Omental fat pad (tissue), 3 donors: ENCODE measurements at regions not wholly inside any gene's neighbourhood (a gene's known extent, or its start where the extent isn't known, plus 50 kb on each side); places are given as distances from the start of the nearest gene placed in this dataset.
"Not testable (repeated sequence)": the region's sequence is repeated elsewhere in the genome, so short reads cannot be mapped to it uniquely, and the experiment has no call there.

ENCODE experiments used
- ATAC-seq: fragments of 150-250 bp; one replicate; pipeline ENCODE4 v1.9.1; 2016; ENCODE audit warnings: mild to moderate bottlenecking, moderate library complexity; ENCODE audit not compliant: low FRiP score
- DNase-seq: peaks from one replicate; pipeline ENCODE4 v3.0.0-alpha.2; 2019; ENCODE audit warnings: low spot score
- TF ChIP-seq, protein P1 (sequence below), 3 donors: fragments of 450-650 bp; IDR thresholded peaks; one replicate each; pipeline ENCODE4 v1.5.1; 2016 to 2017; ENCODE audit warnings: antibody characterized with exemption in 3 of 3, mild to moderate bottlenecking in 3 of 3, moderate library complexity in 2 of 3

DNA sequence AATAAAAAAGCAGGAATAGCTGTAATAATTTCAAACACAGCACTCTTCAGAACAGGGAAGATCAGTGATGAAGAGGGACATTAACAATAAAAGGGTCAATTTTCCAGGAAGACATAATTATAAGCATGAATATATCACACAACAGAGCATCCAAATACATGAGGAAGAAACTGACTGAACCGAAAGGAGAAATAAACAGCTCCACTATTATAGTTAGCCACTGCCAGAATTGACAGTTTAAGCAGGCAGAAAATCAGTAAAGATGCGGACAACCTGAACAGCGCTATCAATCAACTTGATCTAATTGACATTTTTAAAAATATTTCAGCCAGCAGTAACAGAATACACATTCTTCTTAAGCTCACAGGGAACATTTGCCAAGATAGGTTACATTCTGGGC is 89.1 kb downstream of the MED10 start:
- ATAC-seq, result no peak
- TF ChIP-seq, protein P1, sequence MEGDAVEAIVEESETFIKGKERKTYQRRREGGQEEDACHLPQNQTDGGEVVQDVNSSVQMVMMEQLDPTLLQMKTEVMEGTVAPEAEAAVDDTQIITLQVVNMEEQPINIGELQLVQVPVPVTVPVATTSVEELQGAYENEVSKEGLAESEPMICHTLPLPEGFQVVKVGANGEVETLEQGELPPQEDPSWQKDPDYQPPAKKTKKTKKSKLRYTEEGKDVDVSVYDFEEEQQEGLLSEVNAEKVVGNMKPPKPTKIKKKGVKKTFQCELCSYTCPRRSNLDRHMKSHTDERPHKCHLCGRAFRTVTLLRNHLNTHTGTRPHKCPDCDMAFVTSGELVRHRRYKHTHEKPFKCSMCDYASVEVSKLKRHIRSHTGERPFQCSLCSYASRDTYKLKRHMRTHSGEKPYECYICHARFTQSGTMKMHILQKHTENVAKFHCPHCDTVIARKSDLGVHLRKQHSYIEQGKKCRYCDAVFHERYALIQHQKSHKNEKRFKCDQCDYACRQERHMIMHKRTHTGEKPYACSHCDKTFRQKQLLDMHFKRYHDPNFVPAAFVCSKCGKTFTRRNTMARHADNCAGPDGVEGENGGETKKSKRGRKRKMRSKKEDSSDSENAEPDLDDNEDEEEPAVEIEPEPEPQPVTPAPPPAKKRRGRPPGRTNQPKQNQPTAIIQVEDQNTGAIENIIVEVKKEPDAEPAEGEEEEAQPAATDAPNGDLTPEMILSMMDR (IDR thresholded peaks at IDR 0.05), result no peak

DNA sequence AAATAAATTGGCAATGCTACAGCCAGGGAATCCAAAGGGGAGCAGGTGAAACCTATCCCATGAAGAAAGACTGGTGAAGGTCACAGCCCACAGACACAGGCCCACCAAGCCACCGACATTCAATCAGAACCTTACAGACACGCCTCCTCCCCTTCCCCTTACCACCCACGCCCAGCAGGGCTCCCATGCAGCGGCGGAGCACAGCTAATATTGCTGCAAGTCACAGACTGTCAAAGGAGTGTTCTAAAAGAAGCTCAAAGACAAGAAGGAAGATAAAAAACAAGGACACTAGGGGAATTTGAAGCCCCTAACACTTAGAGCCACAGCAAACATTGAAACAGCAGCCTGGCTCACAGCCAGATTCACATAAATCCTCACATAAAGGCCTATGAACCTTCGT is 91.2 kb downstream of the MED10 start:
- no peak for DNase-seq
- no peak for ATAC-seq
- TF ChIP-seq, protein P1 (IDR thresholded peaks at IDR 0.05), result no peak

More for the DNA sequence above, 89.1 kb downstream of the MED10 start:
- DNase-seq, result no peak

- TF ChIP-seq, protein P1 (IDR thresholded peaks at IDR 0.05), result no peak
- ATAC-seq (no peak), DNase-seq (no peak)
Observed at GRCh38 chr5:6286404-6286803, 91.9 kb downstream of the MED10 start.

DNA sequence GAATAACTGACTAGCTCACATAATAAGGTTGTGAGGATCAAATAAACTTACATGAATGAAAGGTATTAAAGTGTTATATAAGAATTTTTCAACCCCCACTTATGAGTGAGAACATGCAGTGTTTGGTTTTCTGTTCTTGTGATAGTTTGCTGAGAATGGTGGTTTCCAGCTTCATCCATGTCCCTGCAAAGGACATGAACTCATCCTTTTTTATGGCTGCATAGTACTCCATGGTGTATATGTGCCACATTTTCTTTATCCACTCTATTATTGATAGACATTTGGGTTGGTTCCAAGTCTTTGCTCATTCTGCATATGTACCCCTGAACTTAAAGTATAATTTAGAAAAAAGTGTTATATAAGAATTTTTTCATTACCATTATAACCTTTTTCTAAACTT is 93.9 kb downstream of the MED10 start:
- ATAC-seq, DNase-seq: not testable (repeated sequence)

- TF ChIP-seq, protein P1 (IDR thresholded peaks at IDR 0.05), result no peak
- ATAC-seq, result no peak
- DNase-seq, result no peak
Observed at GRCh38 chr5:6282352-6282751, 96.0 kb downstream of the MED10 start.

GRCh38 chr5:6281818-6282217 is 96.5 kb downstream of the MED10 start:
- TF ChIP-seq, protein P1 (IDR thresholded peaks at IDR 0.05), result no peak
- ATAC-seq (no peak), DNase-seq (no peak)

DNA sequence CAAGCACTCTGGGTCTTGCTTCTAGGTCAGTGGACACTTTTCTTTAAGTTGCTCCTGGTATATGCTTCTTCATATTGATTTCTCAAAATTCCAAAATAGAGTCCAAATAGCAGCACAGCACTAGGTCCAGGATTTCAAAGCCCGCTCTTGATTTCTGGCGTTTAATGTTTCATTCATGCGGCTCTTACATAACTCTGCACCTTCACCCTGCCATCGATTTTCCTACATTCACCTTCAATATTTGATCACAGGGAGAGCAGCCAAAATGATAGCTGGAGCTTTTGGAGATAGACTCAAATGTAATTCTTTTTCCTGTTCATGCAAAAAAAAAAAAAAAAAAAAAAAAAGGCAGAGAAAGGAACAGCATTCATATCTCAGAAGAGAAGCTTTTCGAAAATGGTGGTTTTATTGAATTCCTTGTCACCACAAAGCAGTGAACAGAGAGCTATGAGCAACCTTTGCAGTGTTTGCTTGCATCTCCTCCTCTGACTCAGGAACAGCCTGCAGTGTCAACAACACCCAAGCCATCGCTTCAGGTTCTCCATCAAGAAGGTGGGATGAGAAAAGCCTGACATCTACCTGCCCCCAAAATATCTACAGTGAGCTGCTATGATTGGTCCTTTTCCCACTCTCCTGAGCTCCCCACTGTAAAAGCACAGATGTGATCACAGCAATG is 97.8 kb downstream of the MED10 start:
- DNase-seq, result no peak
- TF ChIP-seq, protein P1 (IDR thresholded peaks at IDR 0.05), result no peak
- ATAC-seq, result no peak
